Spleen (tissue), 11 donors: ENCODE measurements at regions not wholly inside any gene's neighbourhood (a gene's known extent, or its start where the extent isn't known, plus 50 kb on each side); places are given as distances from the start of the nearest gene placed in this dataset.

Experiments used
- DNase-seq: peaks from one replicate; pipeline ENCODE4 v3.0.0-alpha.2; 2020
- H3K27ac ChIP-seq, 8 donors: fragments of 200-600 bp; sonication (generic) in 7 of 8; 1 replicate in 4 of 8; 2 replicates in 4 of 8; pipeline versions ENCODE4 v1.5.0 to v1.8.0; 2016 to 2021; ENCODE audit warnings: inconsistent platforms in 4 of 8, mild to moderate bottlenecking in 4 of 8, moderate library complexity in 1 of 8
- H3K27me3 ChIP-seq, 7 donors: fragments of 200-600 bp; sonication (generic) in 6 of 7; replicated peaks in 1 of 7; 1 replicate in 4 of 7; 2 replicates in 3 of 7; pipeline versions ENCODE4 v1.5.0 to v1.8.0; 2016 to 2021; ENCODE audit warnings: inconsistent platforms in 3 of 7, mild to moderate bottlenecking in 1 of 7
- H3K36me3 ChIP-seq, 6 donors: fragments of 200-600 bp; sonication (generic) in 5 of 6; 1 replicate in 4 of 6; 2 replicates in 2 of 6; pipeline versions ENCODE4 v1.5.0 to v1.8.0; 2016 to 2021; ENCODE audit warnings: inconsistent platforms in 2 of 6
- H3K4me1 ChIP-seq, 6 donors: fragments of 200-600 bp; sonication (generic) in 5 of 6; 1 replicate in 3 of 6; 2 replicates in 3 of 6; pipeline versions ENCODE4 v1.5.0 to v1.8.0; 2016 to 2021; ENCODE audit warnings: inconsistent platforms in 3 of 6
- H3K4me3 ChIP-seq, 8 donors: fragments of 200-600 bp; sonication (generic) in 7 of 8; 1 replicate in 4 of 8; 2 replicates in 4 of 8; pipeline versions ENCODE4 v1.5.0 to v1.8.0; 2016 to 2021; ENCODE audit warnings: inconsistent platforms in 4 of 8, mild to moderate bottlenecking in 4 of 8, moderate library complexity in 2 of 8
- H3K9me3 ChIP-seq, 8 donors: fragments of 200-600 bp; sonication (generic) in 7 of 8; 1 replicate in 4 of 8; 2 replicates in 4 of 8; pipeline versions ENCODE4 v1.5.0 to v1.8.0; 2016 to 2021; ENCODE audit warnings: inconsistent platforms in 4 of 8
- POLR2A ChIP-seq, 3 donors: fragments of 450-650 bp; IDR thresholded peaks; one replicate each; pipeline ENCODE4 v1.5.1; 2017; ENCODE audit warnings: antibody characterized with exemption in 3 of 3, mild to moderate bottlenecking in 1 of 3
- POLR2AphosphoS5 ChIP-seq, 3 donors: sonication (generic); formaldehyde crosslinking; IDR thresholded peaks; one replicate each; pipeline ENCODE4 v1.5.1; 2017; ENCODE audit warnings: antibody characterized with exemption in 3 of 3
- WGBS, 5 donors: extraction: QIAGEN DNeasy Blood & Tissue Kit in 3 of 5; methylation state at CpG; one replicate each; pipeline versions ENCODE4 v1.1.5 to v1.1.7; 2013 to 2018; 5-methylcytosine and 5-hydroxymethylcytosine counted together
- intact Hi-C: fragments of 100-400 bp; cut with DNase I; formaldehyde crosslinking; loops from one replicate; pipeline ENCODE4 v1.15.0; 2023; ENCODE audit warnings: low total_unique reads
- TF ChIP-seq, protein P1 (sequence below), 11 experiments: fragments of 200-600 bp in 7 of 11; fragments of 450-650 bp in 4 of 11; sonication (generic) in 4 of 11; IDR thresholded peaks in 8 of 11; conservative IDR thresholded peaks in 3 of 11; 1 replicate in 7 of 11; 2 replicates in 4 of 11; pipeline versions ENCODE4 v1.4.0 to v1.8.0; 2016 to 2021; ENCODE audit warnings: antibody characterized with exemption in 11 of 11, inconsistent platforms in 4 of 11, mild to moderate bottlenecking in 1 of 11
- donor health status: healthy with polysubstance abuse.
- donor health status: DM: no; HTN: no; CAD: no; lungs with moderate emphysema.
- donor health status: DM: no; HTN: no; CAD: no.
- donor health status: Bipolar disorder and iron deficiency.
- donor health status: healthy.
- donor health status: DM: no; HTN: no; CAD: no.
- donor health status: DM: yes; HTN: yes; CAD: no.

DNA sequence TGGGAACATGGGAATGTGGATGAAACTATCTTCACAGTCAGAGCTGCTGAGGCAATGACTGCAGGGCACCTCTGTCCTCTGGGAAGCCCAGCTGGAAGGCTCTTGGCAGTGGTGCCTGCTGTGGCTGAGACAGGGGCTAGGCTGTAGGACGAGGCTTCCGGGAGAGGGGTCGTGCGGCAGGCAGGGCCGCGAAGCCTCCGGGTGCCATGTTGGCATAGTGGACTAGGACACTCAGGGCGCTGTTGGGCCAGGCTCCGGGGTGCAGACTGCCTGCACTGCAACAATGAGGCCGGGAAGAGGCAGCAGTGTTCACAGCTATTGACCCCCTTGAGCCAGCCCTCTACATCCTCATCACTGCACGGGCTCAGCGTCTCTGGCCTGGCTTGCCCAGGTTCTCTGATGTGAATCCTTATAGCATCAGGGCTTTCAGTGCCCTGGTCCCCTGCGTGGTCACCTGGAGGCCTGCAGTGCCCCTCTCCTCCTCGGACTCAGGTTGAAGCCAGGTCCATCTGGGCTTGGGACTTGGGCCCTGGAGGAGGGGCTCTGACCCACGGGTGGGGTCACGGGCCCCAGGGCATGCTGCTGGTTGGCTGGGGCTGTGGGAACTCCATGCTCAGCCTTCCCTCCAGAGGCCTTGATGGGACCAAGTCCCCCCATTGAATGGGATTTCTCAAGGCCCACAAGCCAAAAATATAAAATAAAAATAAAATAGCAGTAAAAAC is 91.6 kb downstream of the TNFRSF13B start:
- intact Hi-C loops: no loop called here
- H3K27ac ChIP-seq: no peak overlapping the region
- no peaks in the 10 kb centered on the region for H3K4me1 ChIP-seq
- H3K9me3 ChIP-seq: peaks cover 0 to 7% (median 0%) of the 10 kb centered on the region in 8 donors
- WGBS, 5 donors: 87 to 94% (median 91%) methylated on average over 12 to 16 of the region's 16 CpGs
- peak; percentile 39 for DNase-seq
- no peak overlapping the region for H3K4me3 ChIP-seq
- no peaks in the 10 kb centered on the region for H3K36me3 ChIP-seq
- H3K27me3 ChIP-seq: peaks cover 0 to 16% (median 0%) of the 10 kb centered on the region in 7 donors
- TF ChIP-seq, protein P1, sequence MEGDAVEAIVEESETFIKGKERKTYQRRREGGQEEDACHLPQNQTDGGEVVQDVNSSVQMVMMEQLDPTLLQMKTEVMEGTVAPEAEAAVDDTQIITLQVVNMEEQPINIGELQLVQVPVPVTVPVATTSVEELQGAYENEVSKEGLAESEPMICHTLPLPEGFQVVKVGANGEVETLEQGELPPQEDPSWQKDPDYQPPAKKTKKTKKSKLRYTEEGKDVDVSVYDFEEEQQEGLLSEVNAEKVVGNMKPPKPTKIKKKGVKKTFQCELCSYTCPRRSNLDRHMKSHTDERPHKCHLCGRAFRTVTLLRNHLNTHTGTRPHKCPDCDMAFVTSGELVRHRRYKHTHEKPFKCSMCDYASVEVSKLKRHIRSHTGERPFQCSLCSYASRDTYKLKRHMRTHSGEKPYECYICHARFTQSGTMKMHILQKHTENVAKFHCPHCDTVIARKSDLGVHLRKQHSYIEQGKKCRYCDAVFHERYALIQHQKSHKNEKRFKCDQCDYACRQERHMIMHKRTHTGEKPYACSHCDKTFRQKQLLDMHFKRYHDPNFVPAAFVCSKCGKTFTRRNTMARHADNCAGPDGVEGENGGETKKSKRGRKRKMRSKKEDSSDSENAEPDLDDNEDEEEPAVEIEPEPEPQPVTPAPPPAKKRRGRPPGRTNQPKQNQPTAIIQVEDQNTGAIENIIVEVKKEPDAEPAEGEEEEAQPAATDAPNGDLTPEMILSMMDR (IDR thresholded peaks at IDR 0.05 in 8 of 11, conservative IDR thresholded peaks at IDR 0.05 in 3 of 11): no peak
- TF ChIP-seq POLR2A (IDR thresholded peaks at IDR 0.05) (no peak), POLR2AphosphoS5 (IDR thresholded peaks at IDR 0.05) (no peak)

DNA sequence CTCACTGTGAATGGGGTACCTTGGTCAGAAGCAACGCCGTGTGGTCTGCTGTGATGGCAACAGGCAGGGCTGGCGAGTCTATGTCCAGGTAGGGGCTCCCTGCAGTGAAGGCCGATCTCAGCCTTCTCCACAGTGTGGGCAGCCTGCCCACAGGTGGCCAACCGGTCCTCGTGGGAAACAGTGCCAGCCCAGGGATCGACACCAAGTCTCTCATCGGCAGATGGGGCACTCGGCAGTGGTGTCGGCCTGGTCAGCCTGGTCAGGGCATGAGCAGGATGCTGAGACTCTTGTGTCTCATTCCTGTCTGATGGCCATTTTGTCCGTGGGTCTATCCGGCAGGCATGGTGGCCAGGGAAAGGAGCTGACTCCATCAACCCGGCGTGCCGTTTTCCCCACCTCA is 92.2 kb downstream of the TNFRSF13B start:
- Histone ChIP-seq H3K27me3 (peaks cover 0 to 16% (median 0%) of the 10 kb centered on the region in 7 donors), H3K4me1 (no peaks in the 10 kb centered on the region), H3K27ac (no peak overlapping the region), H3K4me3 (no peak overlapping the region), H3K36me3 (no peaks in the 10 kb centered on the region), H3K9me3 (peaks cover 0 to 7% (median 0%) of the 10 kb centered on the region in 8 donors)
- TF ChIP-seq POLR2A (IDR thresholded peaks at IDR 0.05) (no peak), POLR2AphosphoS5 (IDR thresholded peaks at IDR 0.05) (no peak)
- TF ChIP-seq, protein P1 (IDR thresholded peaks at IDR 0.05 in 8 of 11, conservative IDR thresholded peaks at IDR 0.05 in 3 of 11): no peak
- WGBS, 5 donors: 86 to 97% (median 92%) methylated on average over 11 to 15 of the region's 15 CpGs
- DNase-seq: peak; percentile 43
- intact Hi-C loops: no loop called here

DNA sequence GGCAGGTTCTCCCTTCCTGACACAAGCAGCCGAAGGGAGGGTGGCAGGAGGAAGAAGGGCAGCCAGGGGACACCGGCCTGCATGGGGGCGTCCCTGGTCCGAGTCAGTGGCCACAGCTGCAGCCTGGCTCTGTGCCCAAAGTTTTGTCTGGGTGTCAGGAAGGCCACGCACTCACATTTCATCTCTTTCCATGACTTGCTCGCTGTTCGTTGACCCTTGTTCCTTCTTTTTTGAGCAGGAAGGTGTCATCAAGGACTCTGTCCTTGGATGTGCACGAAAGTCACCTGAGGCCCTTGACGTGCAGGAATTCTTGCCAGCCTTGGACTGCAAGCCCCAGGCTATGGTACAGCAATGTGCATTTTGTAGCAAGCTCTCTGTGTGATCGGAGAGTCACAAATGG is 93.3 kb downstream of the TNFRSF13B start:
- H3K4me3 ChIP-seq: no peak overlapping the region
- WGBS, 5 donors: 54 to 77% (median 69%) methylated on average over 10 of the region's 10 CpGs
- H3K27ac ChIP-seq: no peak overlapping the region
- intact Hi-C loops: no loop called here
- DNase-seq: peak; percentile 18
- TF ChIP-seq, protein P1 (IDR thresholded peaks at IDR 0.05 in 8 of 11, conservative IDR thresholded peaks at IDR 0.05 in 3 of 11): no peak
- TF ChIP-seq POLR2AphosphoS5 (IDR thresholded peaks at IDR 0.05) (no peak), POLR2A (IDR thresholded peaks at IDR 0.05) (no peak)
- H3K36me3 ChIP-seq: no peaks in the 10 kb centered on the region
- no peaks in the 10 kb centered on the region for H3K4me1 ChIP-seq
- peaks cover 0 to 7% (median 0%) of the 10 kb centered on the region in 8 donors for H3K9me3 ChIP-seq
- peaks cover 0 to 17% (median 0%) of the 10 kb centered on the region in 7 donors for H3K27me3 ChIP-seq

DNA sequence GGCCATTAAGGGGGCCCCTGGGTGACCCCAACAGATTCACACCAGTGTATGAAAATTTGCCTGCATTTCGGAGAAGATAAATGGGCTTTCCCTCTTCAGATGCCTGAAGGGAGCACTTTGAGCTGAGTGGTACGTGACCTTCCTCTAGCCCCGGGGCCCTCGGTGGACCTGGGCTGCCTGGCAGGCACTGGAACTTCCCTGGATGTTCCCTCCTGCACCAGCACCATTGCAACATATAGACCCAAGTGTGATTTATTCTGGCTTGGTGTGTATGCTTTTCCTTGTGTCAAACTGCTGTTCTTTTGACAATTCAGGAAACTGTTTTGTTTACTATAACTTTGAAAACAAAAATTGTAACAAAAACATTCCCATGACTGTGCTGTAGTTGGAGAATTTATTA is 93.8 kb downstream of the TNFRSF13B start:
- no peak overlapping the region for H3K27ac ChIP-seq
- TF ChIP-seq POLR2A (IDR thresholded peaks at IDR 0.05): no peak
- TF ChIP-seq POLR2AphosphoS5 (IDR thresholded peaks at IDR 0.05): no peak
- TF ChIP-seq, protein P1 (IDR thresholded peaks at IDR 0.05 in 8 of 11, conservative IDR thresholded peaks at IDR 0.05 in 3 of 11): no peak
- DNase-seq: peak; percentile 6
- intact Hi-C loops: no loop called here
- no peak overlapping the region for H3K4me3 ChIP-seq
- WGBS, 5 donors: 60 to 86% (median 77%) methylated on average over 4 of the region's 4 CpGs
- H3K27me3 ChIP-seq: peaks cover 0 to 22% (median 0%) of the 10 kb centered on the region in 7 donors
- peaks cover 0 to 7% (median 0%) of the 10 kb centered on the region in 8 donors for H3K9me3 ChIP-seq
- no peaks in the 10 kb centered on the region for H3K4me1 ChIP-seq
- H3K36me3 ChIP-seq: no peaks in the 10 kb centered on the region
